Smooth muscle cell (in vitro differentiated cells): ENCODE measurements at regions not wholly inside any gene's neighbourhood (a gene's known extent, or its start where the extent isn't known, plus 50 kb on each side); places are given as distances from the start of the nearest gene placed in this dataset.
A peak's percentile ranks its signal among the peaks of the same experiment; 100 is the strongest.

ENCODE experiments used
- DNase-seq: peaks from one replicate; lab custom pipeline; 2025; ENCODE audit not compliant: unreplicated experiment; lab: John Stamatoyannopoulos, UW
- H2AFZ ChIP-seq: fragments of 200-600 bp; sonication (generic); 2 replicates; pipeline ENCODE4 v1.6.0; 2016; ENCODE audit warnings: antibody characterized with exemption, low read depth, mild to moderate bottlenecking
- H3F3A ChIP-seq: fragments of 200-600 bp; sonication (generic); 2 replicates; pipeline ENCODE4 v1.6.0; 2017; ENCODE audit warnings: antibody characterized with exemption, low read depth
- H3K27ac ChIP-seq: fragments of 200-600 bp; sonication (generic); 2 replicates; pipeline ENCODE4 v1.5.1; 2016; ENCODE audit warnings: low read depth, mild to moderate bottlenecking
- H3K27me3 ChIP-seq: fragments of 200-600 bp; sonication (generic); 2 replicates; pipeline ENCODE4 v1.6.1; 2016; ENCODE audit warnings: low read depth, mild to moderate bottlenecking
- H3K36me3 ChIP-seq: fragments of 200-600 bp; sonication (generic); 2 replicates; pipeline ENCODE4 v1.5.1; 2016; ENCODE audit warnings: low read depth
- H3K4me1 ChIP-seq: fragments of 200-600 bp; sonication (generic); 2 replicates; pipeline ENCODE4 v1.5.1; 2016; ENCODE audit warnings: low read depth
- H3K4me2 ChIP-seq: fragments of 200-600 bp; sonication (generic); 2 replicates; pipeline ENCODE4 v1.6.0; 2016; ENCODE audit warnings: mild to moderate bottlenecking
- H3K4me3 ChIP-seq: fragments of 200-600 bp; sonication (generic); 2 replicates; pipeline ENCODE4 v1.5.1; 2016; ENCODE audit warnings: mild to moderate bottlenecking
- H3K79me2 ChIP-seq: fragments of 200-600 bp; sonication (generic); 2 replicates; pipeline ENCODE4 v1.6.0; 2016; ENCODE audit warnings: low read depth, mild to moderate bottlenecking
- H3K9ac ChIP-seq: fragments of 200-600 bp; sonication (generic); 2 replicates; pipeline ENCODE4 v1.6.0; 2016; ENCODE audit warnings: low read depth
- H3K9me3 ChIP-seq: fragments of 200-600 bp; sonication (generic); replicated peaks from 2 replicates; pipeline ENCODE4 v1.5.1; 2016; ENCODE audit warnings: low read depth
- H4K20me1 ChIP-seq: fragments of 200-600 bp; sonication (generic); 2 replicates; pipeline ENCODE4 v1.6.0; 2016; ENCODE audit warnings: low read depth
- WGBS: methylation state at CpG from one replicate; pipeline ENCODE4 v1.1.7; 2016; ENCODE audit warnings: low lambda C conversion rate; 5-methylcytosine and 5-hydroxymethylcytosine counted together
- TF ChIP-seq, protein P1 (sequence below): fragments of 200-600 bp; sonication (generic); IDR thresholded peaks from 2 replicates; pipeline ENCODE4 v1.5.1; 2017; ENCODE audit warnings: borderline replicate concordance, mild to moderate bottlenecking, antibody characterized with exemption; ENCODE audit not compliant: insufficient read depth, poor library complexity, severe bottlenecking

DNA sequence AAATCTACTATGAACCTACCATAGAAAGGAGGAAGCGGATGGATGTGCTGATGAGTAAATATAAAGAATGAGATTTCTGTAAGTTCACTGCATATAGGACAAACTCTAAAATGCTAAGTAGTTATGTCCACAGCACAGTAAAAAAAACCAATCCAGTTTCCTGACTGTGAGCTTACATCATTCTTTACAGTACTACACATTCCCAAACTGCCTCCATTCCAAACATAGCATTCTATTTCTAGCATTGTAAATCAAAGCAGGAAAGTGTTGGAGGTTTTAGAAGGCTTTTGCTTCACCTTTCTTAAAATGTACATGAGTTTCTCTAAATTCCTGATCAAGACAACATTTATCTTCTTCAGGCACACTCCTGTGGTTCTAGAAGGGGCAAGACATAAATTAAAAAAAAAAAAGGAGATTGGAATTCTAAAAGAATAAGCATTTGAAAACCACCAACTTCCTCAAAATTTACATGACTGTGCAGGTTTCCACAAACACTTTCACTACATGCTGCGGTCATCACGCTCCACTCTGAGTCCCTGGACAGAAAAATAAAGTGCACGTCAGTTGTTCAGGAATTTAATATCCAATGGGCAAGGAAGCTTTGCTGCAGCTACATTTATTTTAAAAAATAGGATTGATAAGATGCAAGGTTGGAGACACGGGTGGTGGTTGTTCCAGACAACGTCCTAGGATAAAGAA lies 297.6 kb upstream of the STS start:
- 61% methylated on average over 6 of the region's 6 CpGs for WGBS
- H3K9me3 ChIP-seq = no peaks in the 10 kb centered on the region
- no peak overlapping the region for H3K27ac ChIP-seq
- H3K27me3 ChIP-seq = no peaks in the 10 kb centered on the region
- no peaks in the 10 kb centered on the region for H3K79me2 ChIP-seq
- no peaks in the 10 kb centered on the region for H3K4me1 ChIP-seq
- no peak overlapping the region for H3K4me3 ChIP-seq
- H3K9ac ChIP-seq = no peak overlapping the region
- H4K20me1 ChIP-seq = no peaks in the 10 kb centered on the region
- H2AFZ ChIP-seq = no peak overlapping the region
- no peak for DNase-seq
- H3K4me2 ChIP-seq = peak overlapping the region; percentile 48
- TF ChIP-seq, protein P1, sequence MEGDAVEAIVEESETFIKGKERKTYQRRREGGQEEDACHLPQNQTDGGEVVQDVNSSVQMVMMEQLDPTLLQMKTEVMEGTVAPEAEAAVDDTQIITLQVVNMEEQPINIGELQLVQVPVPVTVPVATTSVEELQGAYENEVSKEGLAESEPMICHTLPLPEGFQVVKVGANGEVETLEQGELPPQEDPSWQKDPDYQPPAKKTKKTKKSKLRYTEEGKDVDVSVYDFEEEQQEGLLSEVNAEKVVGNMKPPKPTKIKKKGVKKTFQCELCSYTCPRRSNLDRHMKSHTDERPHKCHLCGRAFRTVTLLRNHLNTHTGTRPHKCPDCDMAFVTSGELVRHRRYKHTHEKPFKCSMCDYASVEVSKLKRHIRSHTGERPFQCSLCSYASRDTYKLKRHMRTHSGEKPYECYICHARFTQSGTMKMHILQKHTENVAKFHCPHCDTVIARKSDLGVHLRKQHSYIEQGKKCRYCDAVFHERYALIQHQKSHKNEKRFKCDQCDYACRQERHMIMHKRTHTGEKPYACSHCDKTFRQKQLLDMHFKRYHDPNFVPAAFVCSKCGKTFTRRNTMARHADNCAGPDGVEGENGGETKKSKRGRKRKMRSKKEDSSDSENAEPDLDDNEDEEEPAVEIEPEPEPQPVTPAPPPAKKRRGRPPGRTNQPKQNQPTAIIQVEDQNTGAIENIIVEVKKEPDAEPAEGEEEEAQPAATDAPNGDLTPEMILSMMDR = no peak
- H3F3A ChIP-seq = no peaks in the 10 kb centered on the region
- H3K36me3 ChIP-seq = no peaks in the 10 kb centered on the region

DNA sequence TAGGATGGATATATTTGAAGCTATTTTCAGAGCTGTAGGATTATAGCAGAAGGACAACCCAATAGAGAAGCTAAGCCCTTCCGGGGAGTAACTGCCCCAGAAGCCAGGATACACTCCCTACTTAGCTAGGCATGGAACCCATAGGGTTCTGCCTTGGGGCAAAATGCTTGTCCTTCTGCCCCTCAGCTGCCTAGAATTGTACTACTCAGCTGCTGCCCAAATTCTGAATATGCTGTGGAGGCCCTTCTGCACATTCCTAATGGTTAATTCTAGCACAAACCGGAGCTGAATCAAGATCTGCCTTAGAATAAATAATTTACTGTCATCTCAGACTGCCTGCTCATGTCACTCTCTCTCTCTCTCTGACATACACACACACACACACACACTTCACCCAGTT lies 297.7 kb upstream of the VCX3A start:
- Histone ChIP-seq H2AFZ (no peak overlapping the region), H3K79me2 (no peaks in the 10 kb centered on the region), H4K20me1 (no peaks in the 10 kb centered on the region), H3K4me2 (no peak overlapping the region), H3F3A (no peaks in the 10 kb centered on the region), H3K9ac (no peak overlapping the region), H3K4me3 (no peak overlapping the region), H3K27ac (no peak overlapping the region), H3K36me3 (no peaks in the 10 kb centered on the region), H3K9me3 (no peaks in the 10 kb centered on the region), H3K27me3 (no peaks in the 10 kb centered on the region), H3K4me1 (no peaks in the 10 kb centered on the region)
- DNase-seq = no peak
- TF ChIP-seq, protein P1 = no peak
- 78% methylated on average over 2 of the region's 2 CpGs for WGBS

DNA sequence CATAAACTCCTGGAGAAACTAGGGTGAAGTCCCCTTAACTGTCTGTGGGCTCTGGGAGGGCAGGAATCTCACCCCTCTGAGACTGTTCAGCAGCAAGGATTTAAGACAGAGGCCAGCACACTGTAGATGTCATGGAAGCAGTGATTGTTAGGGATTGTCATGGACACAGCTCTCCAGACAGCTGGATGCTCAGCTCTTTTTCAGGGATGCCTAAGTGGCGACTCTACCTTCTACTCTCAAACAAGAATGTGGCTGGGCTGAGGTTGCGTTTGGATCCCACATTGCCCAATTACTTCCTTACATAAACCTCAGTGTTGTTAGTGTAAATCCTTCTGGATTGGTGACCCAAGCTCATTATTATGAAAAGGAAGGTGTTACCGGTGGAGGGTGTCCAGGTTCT lies 291.9 kb upstream of the VCX3A start:
- Histone ChIP-seq H4K20me1 (no peaks in the 10 kb centered on the region), H3K27ac (no peak overlapping the region), H2AFZ (no peak overlapping the region), H3K9ac (no peak overlapping the region), H3K4me2 (no peak overlapping the region), H3K27me3 (no peaks in the 10 kb centered on the region), H3K4me1 (no peaks in the 10 kb centered on the region), H3F3A (no peaks in the 10 kb centered on the region), H3K9me3 (no peaks in the 10 kb centered on the region), H3K36me3 (no peaks in the 10 kb centered on the region), H3K4me3 (no peak overlapping the region), H3K79me2 (no peaks in the 10 kb centered on the region)
- 73% methylated on average over 3 of the region's 3 CpGs for WGBS
- TF ChIP-seq, protein P1 = no peak
- no peak for DNase-seq

DNA sequence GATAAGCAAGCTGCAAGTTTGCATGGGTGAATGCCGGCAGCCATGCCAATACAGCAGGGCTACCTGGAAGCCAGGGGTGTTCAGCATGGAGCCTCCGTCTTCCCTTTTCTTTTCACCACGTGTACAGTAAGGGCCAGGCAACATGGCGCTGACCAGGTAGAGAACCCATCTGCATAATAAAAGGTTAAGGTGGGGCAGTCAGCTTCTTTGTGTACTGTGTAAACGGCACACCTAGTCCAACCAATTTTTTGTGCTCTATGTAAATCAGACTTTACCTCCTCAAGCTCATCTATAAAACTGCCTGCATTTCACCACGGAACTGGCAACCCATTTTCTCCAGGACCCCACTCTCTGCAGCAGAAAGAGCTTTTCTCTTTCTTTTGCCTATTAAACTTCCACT lies 286.8 kb upstream of the VCX3A start:
- Histone ChIP-seq H3K27ac (no peak overlapping the region), H4K20me1 (no peaks in the 10 kb centered on the region), H3K9ac (no peak overlapping the region), H3K36me3 (no peaks in the 10 kb centered on the region), H3K4me3 (no peak overlapping the region), H3K27me3 (no peaks in the 10 kb centered on the region), H3K4me2 (no peak overlapping the region), H2AFZ (no peak overlapping the region), H3K4me1 (no peaks in the 10 kb centered on the region), H3K79me2 (no peaks in the 10 kb centered on the region), H3K9me3 (no peaks in the 10 kb centered on the region), H3F3A (no peaks in the 10 kb centered on the region)
- TF ChIP-seq, protein P1 = no peak
- 80% methylated on average over 6 of the region's 6 CpGs for WGBS
- no peak for DNase-seq
